Activated CD4-positive, alpha-beta memory T cell treated with anti-CD3 and anti-CD28 coated beads, Interleukin-2, amount 10 ng/mL, durations not matched to agents 7 days and 5 days (primary cell): ENCODE measurements at regions not wholly inside any gene's neighbourhood (a gene's known extent, or its start where the extent isn't known, plus 50 kb on each side); places are given as distances from the start of the nearest gene placed in this dataset.

Experiments used
- CTCF ChIA-PET: fragments of 350-600 bp; sonication (Branson Sonifier 250); formaldehyde crosslinking; loops from one replicate; lab custom pipeline; 2021; ENCODE audit warnings: antibody characterized with exemption, inconsistent platforms; lab: Charles Lee
- POLR2A ChIA-PET: fragments of 350-600 bp; sonication (Branson Sonifier 250); formaldehyde crosslinking; loops from one replicate; lab custom pipeline; 2021; ENCODE audit warnings: antibody characterized with exemption; lab: Charles Lee
- DNase-seq: peaks from one replicate; pipeline ENCODE4 v3.0.0-alpha.2; 2020
- H3K27ac Mint-ChIP-seq: one replicate; pipeline ENCODE4 v1.8.0; 2021; ENCODE audit warnings: mild to moderate bottlenecking, mixed read lengths
- H3K27me3 Mint-ChIP-seq: one replicate; pipeline ENCODE4 v1.8.0; 2021; ENCODE audit warnings: mixed read lengths
- H3K36me3 Mint-ChIP-seq: one replicate; pipeline ENCODE4 v1.8.0; 2021; ENCODE audit warnings: low read depth, mixed read lengths
- H3K4me1 Mint-ChIP-seq: one replicate; pipeline ENCODE4 v1.8.0; 2021; ENCODE audit warnings: mixed read lengths
- H3K4me3 Mint-ChIP-seq: one replicate; pipeline ENCODE4 v1.8.0; 2021; ENCODE audit warnings: mild to moderate bottlenecking, mixed read lengths
- H3K9me3 Mint-ChIP-seq: one replicate; pipeline ENCODE4 v1.8.0; 2021; ENCODE audit warnings: mixed read lengths

GRCh38 chr6:23176471-23176870, 607.1 kb downstream of the HDGFL1 start:
- no peak for DNase-seq
- H3K27ac Mint-ChIP-seq: no peak overlapping the region
- peaks cover 6% of the 10 kb centered on the region for H3K9me3 Mint-ChIP-seq
- H3K36me3 Mint-ChIP-seq: no peaks in the 10 kb centered on the region
- CTCF ChIA-PET: no interaction called here
- POLR2A ChIA-PET: no interaction called here
- no peaks in the 10 kb centered on the region for H3K27me3 Mint-ChIP-seq
- H3K4me1 Mint-ChIP-seq: no peaks in the 10 kb centered on the region
- H3K4me3 Mint-ChIP-seq: no peak overlapping the region

- ChIA-PET POLR2A (no interaction called here), CTCF (no interaction called here)
- no peaks in the 10 kb centered on the region for H3K4me1 Mint-ChIP-seq
- peaks cover 6% of the 10 kb centered on the region for H3K9me3 Mint-ChIP-seq
- no peaks in the 10 kb centered on the region for H3K27me3 Mint-ChIP-seq
- DNase-seq: no peak
- no peak overlapping the region for H3K4me3 Mint-ChIP-seq
- H3K36me3 Mint-ChIP-seq: no peaks in the 10 kb centered on the region
- H3K27ac Mint-ChIP-seq: no peak overlapping the region
These were observed 607.5 kb downstream of the HDGFL1 start for GRCh38 chr6:23176883-23177282.

GRCh38 chr6:23177806-23178205, 608.4 kb downstream of the HDGFL1 start:
- ChIA-PET POLR2A (no interaction called here), CTCF (no interaction called here)
- no peak overlapping the region for H3K27ac Mint-ChIP-seq
- no peaks in the 10 kb centered on the region for H3K27me3 Mint-ChIP-seq
- H3K9me3 Mint-ChIP-seq: peaks cover 6% of the 10 kb centered on the region
- no peak overlapping the region for H3K4me3 Mint-ChIP-seq
- no peaks in the 10 kb centered on the region for H3K36me3 Mint-ChIP-seq
- no peaks in the 10 kb centered on the region for H3K4me1 Mint-ChIP-seq
- no peak for DNase-seq

- no peaks in the 10 kb centered on the region for H3K4me1 Mint-ChIP-seq
- no peaks in the 10 kb centered on the region for H3K27me3 Mint-ChIP-seq
- no peak for DNase-seq
- ChIA-PET CTCF (no interaction called here), POLR2A (no interaction called here)
- no peak overlapping the region for H3K4me3 Mint-ChIP-seq
- peaks cover 4% of the 10 kb centered on the region for H3K9me3 Mint-ChIP-seq
- no peaks in the 10 kb centered on the region for H3K36me3 Mint-ChIP-seq
- no peak overlapping the region for H3K27ac Mint-ChIP-seq
These were observed 610.6 kb downstream of the HDGFL1 start for GRCh38 chr6:23179994-23180393.

- ChIA-PET CTCF (no interaction called here), POLR2A (no interaction called here)
- Mint-ChIP-seq H3K27me3 (no peaks in the 10 kb centered on the region), H3K4me1 (no peaks in the 10 kb centered on the region), H3K27ac (no peak overlapping the region), H3K36me3 (no peaks in the 10 kb centered on the region), H3K4me3 (no peak overlapping the region), H3K9me3 (peaks cover 4% of the 10 kb centered on the region)
- DNase-seq: no peak
These were observed 611.3 kb downstream of the HDGFL1 start for GRCh38 chr6:23180504-23181293.

GRCh38 chr6:23181356-23182110, 612.2 kb downstream of the HDGFL1 start:
- CTCF ChIA-PET: no interaction called here
- Mint-ChIP-seq H3K27me3 (no peaks in the 10 kb centered on the region), H3K4me1 (no peaks in the 10 kb centered on the region), H3K4me3 (no peak overlapping the region), H3K36me3 (no peaks in the 10 kb centered on the region), H3K27ac (no peak overlapping the region), H3K9me3 (peaks cover 4% of the 10 kb centered on the region)
- POLR2A ChIA-PET: no interaction called here
- DNase-seq: no peak

- Mint-ChIP-seq H3K27me3 (no peaks in the 10 kb centered on the region), H3K9me3 (no peaks in the 10 kb centered on the region), H3K36me3 (no peaks in the 10 kb centered on the region), H3K27ac (no peak overlapping the region), H3K4me3 (no peak overlapping the region), H3K4me1 (no peaks in the 10 kb centered on the region)
- ChIA-PET POLR2A (no interaction called here), CTCF (no interaction called here)
- no peak for DNase-seq
These were observed 614.5 kb downstream of the HDGFL1 start for GRCh38 chr6:23183846-23184245.

- ChIA-PET CTCF (no interaction called here), POLR2A (no interaction called here)
- Mint-ChIP-seq H3K4me1 (no peaks in the 10 kb centered on the region), H3K27ac (no peak overlapping the region), H3K27me3 (no peaks in the 10 kb centered on the region), H3K4me3 (no peak overlapping the region), H3K9me3 (peaks cover 2% of the 10 kb centered on the region), H3K36me3 (no peaks in the 10 kb centered on the region)
- DNase-seq: no peak
These were observed 615.0 kb downstream of the HDGFL1 start for GRCh38 chr6:23184351-23184750.

GRCh38 chr6:23195487-23195886, 626.1 kb downstream of the HDGFL1 start:
- Mint-ChIP-seq H3K9me3 (peaks cover 7% of the 10 kb centered on the region), H3K36me3 (no peaks in the 10 kb centered on the region), H3K4me3 (no peak overlapping the region), H3K27me3 (no peaks in the 10 kb centered on the region), H3K27ac (no peak overlapping the region), H3K4me1 (no peaks in the 10 kb centered on the region)
- ChIA-PET POLR2A (no interaction called here), CTCF (no interaction called here)
- no peak for DNase-seq

- ChIA-PET POLR2A (no interaction called here), CTCF (no interaction called here)
- no peaks in the 10 kb centered on the region for H3K27me3 Mint-ChIP-seq
- H3K9me3 Mint-ChIP-seq: peaks cover 6% of the 10 kb centered on the region
- H3K4me3 Mint-ChIP-seq: no peak overlapping the region
- no peaks in the 10 kb centered on the region for H3K36me3 Mint-ChIP-seq
- no peak for DNase-seq
- H3K4me1 Mint-ChIP-seq: no peaks in the 10 kb centered on the region
- H3K27ac Mint-ChIP-seq: no peak overlapping the region
These were observed 630.2 kb downstream of the HDGFL1 start for GRCh38 chr6:23199541-23199940.

GRCh38 chr6:23200946-23201345, 631.6 kb downstream of the HDGFL1 start:
- peaks cover 6% of the 10 kb centered on the region for H3K9me3 Mint-ChIP-seq
- DNase-seq: no peak
- H3K4me3 Mint-ChIP-seq: no peak overlapping the region
- no peaks in the 10 kb centered on the region for H3K27me3 Mint-ChIP-seq
- ChIA-PET POLR2A (no interaction called here), CTCF (no interaction called here)
- no peaks in the 10 kb centered on the region for H3K36me3 Mint-ChIP-seq
- H3K27ac Mint-ChIP-seq: no peak overlapping the region
- no peaks in the 10 kb centered on the region for H3K4me1 Mint-ChIP-seq

- peaks cover 6% of the 10 kb centered on the region for H3K9me3 Mint-ChIP-seq
These were observed 632.8 kb downstream of the HDGFL1 start for GRCh38 chr6:23202207-23202606.

GRCh38 chr6:23212398-23212797, 643.0 kb downstream of the HDGFL1 start:
- no peaks in the 10 kb centered on the region for H3K27me3 Mint-ChIP-seq
- DNase-seq: no peak
- H3K9me3 Mint-ChIP-seq: peaks cover 41% of the 10 kb centered on the region
- H3K36me3 Mint-ChIP-seq: no peaks in the 10 kb centered on the region
- ChIA-PET POLR2A (no interaction called here), CTCF (no interaction called here)
- no peak overlapping the region for H3K27ac Mint-ChIP-seq
- no peaks in the 10 kb centered on the region for H3K4me1 Mint-ChIP-seq
- no peak overlapping the region for H3K4me3 Mint-ChIP-seq

More at GRCh38 chr6:23202207-23202606, 632.8 kb downstream of the HDGFL1 start:
- POLR2A ChIA-PET: no interaction called here
- DNase-seq: no peak
- H3K27ac Mint-ChIP-seq: no peak overlapping the region
- CTCF ChIA-PET: no interaction called here
- no peaks in the 10 kb centered on the region for H3K36me3 Mint-ChIP-seq
- H3K27me3 Mint-ChIP-seq: no peaks in the 10 kb centered on the region
- H3K4me1 Mint-ChIP-seq: no peaks in the 10 kb centered on the region
- no peak overlapping the region for H3K4me3 Mint-ChIP-seq

GRCh38 chr6:23213193-23213592, 643.8 kb downstream of the HDGFL1 start:
- Mint-ChIP-seq H3K4me1 (no peaks in the 10 kb centered on the region), H3K4me3 (no peak overlapping the region), H3K27ac (no peak overlapping the region), H3K27me3 (no peaks in the 10 kb centered on the region), H3K9me3 (peaks cover 36% of the 10 kb centered on the region), H3K36me3 (no peaks in the 10 kb centered on the region)
- ChIA-PET CTCF (no interaction called here), POLR2A (no interaction called here)
- DNase-seq: no peak
